Loucy (cell line): ENCODE measurements at regions not wholly inside any gene's neighbourhood (a gene's known extent, or its start where the extent isn't known, plus 50 kb on each side); places are given as distances from the start of the nearest gene placed in this dataset.

Experiments used
- H2AFZ ChIP-seq: fragments of 200-600 bp; sonication (generic); 2 replicates; pipeline ENCODE4 v1.6.0; 2016; ENCODE audit warnings: antibody characterized with exemption, mild to moderate bottlenecking, low read length, moderate library complexity
- H3F3A ChIP-seq: fragments of 200-600 bp; 2 replicates; pipeline ENCODE4 v1.6.0; 2016; ENCODE audit warnings: antibody characterized with exemption, low read depth, mild to moderate bottlenecking
- H3K27me3 ChIP-seq: fragments of 200-600 bp; sonication (generic); 2 replicates; pipeline ENCODE4 v1.6.1; 2014; ENCODE audit warnings: low read length, mild to moderate bottlenecking; ENCODE audit not compliant: insufficient read depth, poor library complexity, severe bottlenecking
- H3K36me3 ChIP-seq: fragments of 200-600 bp; sonication (generic); 2 replicates; pipeline ENCODE4 v1.6.1; 2016; ENCODE audit warnings: low read length; ENCODE audit not compliant: insufficient read depth
- H3K4me1 ChIP-seq: fragments of 200-600 bp; sonication (generic); 2 replicates; pipeline ENCODE4 v1.5.1; 2014; ENCODE audit warnings: low read length, mild to moderate bottlenecking; ENCODE audit not compliant: insufficient read depth, poor library complexity, severe bottlenecking
- H3K4me2 ChIP-seq: fragments of 200-600 bp; sonication (generic); 2 replicates; pipeline ENCODE4 v1.6.0; 2014; ENCODE audit warnings: antibody characterized with exemption, low read length, low read depth, mild to moderate bottlenecking; ENCODE audit not compliant: poor library complexity, severe bottlenecking
- H3K4me3 ChIP-seq: fragments of 200-600 bp; sonication (generic); 2 replicates; pipeline ENCODE4 v1.5.1; 2014; ENCODE audit warnings: low read length, mild to moderate bottlenecking, mixed read lengths; ENCODE audit not compliant: poor library complexity, severe bottlenecking
- H3K79me2 ChIP-seq: fragments of 200-600 bp; sonication (generic); 2 replicates; pipeline ENCODE4 v1.6.1; 2014; ENCODE audit warnings: low read length; ENCODE audit not compliant: insufficient read depth
- H3K9ac ChIP-seq: fragments of 200-600 bp; sonication (generic); 2 replicates; pipeline ENCODE4 v1.6.0; 2014; ENCODE audit warnings: mild to moderate bottlenecking, low read depth, low read length, moderate library complexity; ENCODE audit not compliant: poor library complexity, severe bottlenecking
- H3K9me2 ChIP-seq: fragments of 200-600 bp; sonication (generic); replicated peaks from 2 replicates; pipeline ENCODE4 v1.6.1; 2016; ENCODE audit warnings: low read depth, low read length, mixed read lengths
- H3K9me3 ChIP-seq: fragments of 200-600 bp; sonication (generic); 2 replicates; pipeline ENCODE4 v1.6.1; 2014; ENCODE audit warnings: mild to moderate bottlenecking, antibody characterized with exemption, low read length, low read depth; ENCODE audit not compliant: insufficient read depth
- H4K20me1 ChIP-seq: fragments of 200-600 bp; sonication (generic); 2 replicates; pipeline ENCODE4 v1.6.0; 2014; ENCODE audit warnings: antibody characterized with exemption, low read length, mild to moderate bottlenecking; ENCODE audit not compliant: insufficient read depth, poor library complexity, severe bottlenecking
- EZH2phosphoT487 ChIP-seq: fragments of 200-600 bp; IDR thresholded peaks from 2 replicates; pipeline ENCODE4 v1.6.1; 2018; ENCODE audit warnings: antibody characterized with exemption, mild to moderate bottlenecking, moderate library complexity, borderline replicate concordance
- TF ChIP-seq, protein P1 (sequence below): fragments of 200-600 bp; sonication (generic); conservative IDR thresholded peaks from 2 replicates; pipeline ENCODE4 v1.5.1; 2014; ENCODE audit warnings: mild to moderate bottlenecking, antibody characterized with exemption, low read length

DNA sequence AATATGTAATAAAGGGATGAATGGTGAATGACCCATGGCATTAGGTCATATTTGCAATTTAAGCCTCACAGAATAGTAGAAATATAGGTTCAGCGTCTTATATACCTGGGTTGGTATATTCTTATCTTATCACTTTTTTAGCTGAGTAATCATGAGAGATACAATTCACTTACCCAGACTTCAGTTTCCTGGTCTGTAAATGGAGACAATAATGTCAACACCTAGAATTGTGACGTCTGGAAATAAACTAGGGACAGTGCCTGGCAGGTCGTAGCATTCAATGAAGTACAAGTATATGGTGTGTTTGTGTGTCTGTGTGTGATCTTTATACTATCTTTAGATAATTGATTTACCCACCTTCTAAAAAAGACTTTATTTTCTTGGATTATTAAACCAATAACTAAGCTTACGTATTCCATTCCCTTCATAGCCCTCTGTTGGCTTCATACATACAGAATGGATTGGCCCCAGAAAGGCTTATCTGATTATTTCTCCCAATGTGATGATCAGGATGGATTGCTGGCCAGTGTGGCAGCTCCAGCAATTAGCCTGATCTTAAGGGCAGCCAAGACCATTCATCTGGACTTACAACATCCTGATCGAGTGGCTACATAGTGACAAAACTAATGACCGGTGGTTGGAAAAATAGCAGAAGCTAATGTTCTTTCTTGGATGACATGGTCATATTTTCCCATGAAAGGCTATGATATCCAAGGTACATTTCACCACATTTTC lies 121.2 kb upstream of the NPVF start:
- Histone ChIP-seq H3K4me1 (peaks cover 4% of the 10 kb centered on the region), H3K36me3 (no peaks in the 10 kb centered on the region), H3K9me3 (no peaks in the 10 kb centered on the region), H3K79me2 (no peaks in the 10 kb centered on the region), H3K4me3 (no peak overlapping the region), H3K9ac (no peak overlapping the region), H3K4me2 (no peak overlapping the region), H4K20me1 (no peaks in the 10 kb centered on the region), H3F3A (no peaks in the 10 kb centered on the region), H3K9me2 (no peaks in the 10 kb centered on the region), H3K27me3 (no peaks in the 10 kb centered on the region), H2AFZ (no peak overlapping the region)
- TF ChIP-seq, protein P1, sequence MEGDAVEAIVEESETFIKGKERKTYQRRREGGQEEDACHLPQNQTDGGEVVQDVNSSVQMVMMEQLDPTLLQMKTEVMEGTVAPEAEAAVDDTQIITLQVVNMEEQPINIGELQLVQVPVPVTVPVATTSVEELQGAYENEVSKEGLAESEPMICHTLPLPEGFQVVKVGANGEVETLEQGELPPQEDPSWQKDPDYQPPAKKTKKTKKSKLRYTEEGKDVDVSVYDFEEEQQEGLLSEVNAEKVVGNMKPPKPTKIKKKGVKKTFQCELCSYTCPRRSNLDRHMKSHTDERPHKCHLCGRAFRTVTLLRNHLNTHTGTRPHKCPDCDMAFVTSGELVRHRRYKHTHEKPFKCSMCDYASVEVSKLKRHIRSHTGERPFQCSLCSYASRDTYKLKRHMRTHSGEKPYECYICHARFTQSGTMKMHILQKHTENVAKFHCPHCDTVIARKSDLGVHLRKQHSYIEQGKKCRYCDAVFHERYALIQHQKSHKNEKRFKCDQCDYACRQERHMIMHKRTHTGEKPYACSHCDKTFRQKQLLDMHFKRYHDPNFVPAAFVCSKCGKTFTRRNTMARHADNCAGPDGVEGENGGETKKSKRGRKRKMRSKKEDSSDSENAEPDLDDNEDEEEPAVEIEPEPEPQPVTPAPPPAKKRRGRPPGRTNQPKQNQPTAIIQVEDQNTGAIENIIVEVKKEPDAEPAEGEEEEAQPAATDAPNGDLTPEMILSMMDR: no peak
- TF ChIP-seq EZH2phosphoT487: no peak

GRCh38 chr7:25350041-25350440 lies 121.8 kb upstream of the NPVF start:
- Histone ChIP-seq H3F3A (no peaks in the 10 kb centered on the region), H3K4me3 (no peak overlapping the region), H3K79me2 (no peaks in the 10 kb centered on the region), H3K27me3 (no peaks in the 10 kb centered on the region), H3K4me1 (peaks cover 4% of the 10 kb centered on the region), H2AFZ (no peak overlapping the region), H3K4me2 (no peak overlapping the region), H3K36me3 (no peaks in the 10 kb centered on the region), H4K20me1 (no peaks in the 10 kb centered on the region), H3K9ac (no peak overlapping the region), H3K9me2 (no peaks in the 10 kb centered on the region), H3K9me3 (no peaks in the 10 kb centered on the region)
- TF ChIP-seq EZH2phosphoT487: no peak
- TF ChIP-seq, protein P1: no peak

- H3K4me1 ChIP-seq: peaks cover 4% of the 10 kb centered on the region
- no peak overlapping the region for H2AFZ ChIP-seq
- no peaks in the 10 kb centered on the region for H3K36me3 ChIP-seq
- no peak overlapping the region for H3K4me3 ChIP-seq
- H3K4me2 ChIP-seq: no peak overlapping the region
- no peak overlapping the region for H3K9ac ChIP-seq
- H3F3A ChIP-seq: no peaks in the 10 kb centered on the region
- no peaks in the 10 kb centered on the region for H3K9me2 ChIP-seq
- no peaks in the 10 kb centered on the region for H3K79me2 ChIP-seq
- TF ChIP-seq, protein P1: no peak
- TF ChIP-seq EZH2phosphoT487: no peak
- no peaks in the 10 kb centered on the region for H4K20me1 ChIP-seq
- H3K27me3 ChIP-seq: no peaks in the 10 kb centered on the region
- H3K9me3 ChIP-seq: no peaks in the 10 kb centered on the region
Observed at GRCh38 chr7:25351761-25352160, 123.5 kb upstream of the NPVF start.
